ENCODE measurements at regions not wholly inside any gene's neighbourhood (a gene's known extent, or its start where the extent isn't known, plus 50 kb on each side); places are given as distances from the start of the nearest gene placed in this dataset.
"Not testable (repeated sequence)": the region's sequence is repeated elsewhere in the genome, so short reads cannot be mapped to it uniquely, and the experiment has no call there.

DNA sequence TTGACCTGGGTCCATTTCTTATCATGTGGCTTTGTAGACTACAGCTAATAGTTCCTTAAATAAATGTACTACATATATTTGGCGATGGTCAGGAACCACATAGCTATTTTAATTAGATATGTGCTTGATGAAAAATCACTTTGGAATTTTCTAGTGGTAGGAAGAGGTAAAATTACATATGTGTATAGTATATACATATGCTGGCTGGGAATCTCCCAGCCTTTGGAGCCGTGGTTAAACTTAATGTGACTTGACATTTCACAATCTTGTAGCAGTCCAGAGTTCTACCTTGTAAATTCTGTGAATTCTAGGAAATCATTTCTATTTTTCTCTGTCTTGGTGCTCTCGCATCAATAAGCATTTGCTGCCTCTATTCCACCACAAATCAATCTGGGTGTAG lies 565.0 kb downstream of the DMRTA1 start:
- POLR2A ChIA-PET: no interaction called here
- Mint-ChIP-seq H3K4me3 (no peak overlapping the region), H3K27me3 (no peaks in the 10 kb centered on the region), H3K36me3 (ENCODE audit: low read depth) (no peaks in the 10 kb centered on the region), H3K4me1 (no peaks in the 10 kb centered on the region), H3K9me3 (ENCODE audit: low read depth) (peaks cover 1% of the 10 kb centered on the region), H3K27ac (no peak overlapping the region)
- CTCF ChIA-PET: interaction anchor here (0.6 kb wide), 1 partner anchor 192 kb away, joined by 3 read pairs; no protein-coding TSS in a partner anchor
- no peak for DNase-seq
- ATAC-seq: no peak
- intact Hi-C loops (cut with DNase I, micrococcal nuclease): no loop called here

DNA sequence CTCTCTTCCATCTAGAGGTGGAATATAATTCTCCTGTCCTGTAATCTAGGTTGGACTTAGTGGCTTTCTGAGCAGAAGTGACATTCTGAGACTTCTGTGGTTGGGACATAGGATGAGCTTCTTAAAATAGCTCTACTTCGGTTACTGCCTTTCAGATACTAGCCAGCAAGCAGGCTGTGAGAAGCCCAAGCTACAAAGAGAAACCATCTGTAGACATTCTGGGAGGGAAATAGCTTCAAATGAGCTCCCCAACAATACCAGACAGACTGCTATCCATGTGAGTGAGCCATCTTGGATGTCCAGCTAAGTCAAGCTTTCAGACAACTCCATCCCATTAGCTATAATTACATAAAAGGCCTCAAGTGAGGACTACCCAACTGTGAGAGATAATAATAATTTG lies 568.9 kb downstream of the DMRTA1 start:
- DNase-seq (no peak), ATAC-seq (no peak)
- ChIA-PET POLR2A (no interaction called here), CTCF (no interaction called here)
- intact Hi-C loops (cut with DNase I, micrococcal nuclease): no loop called here
- Mint-ChIP-seq H3K27ac (no peak overlapping the region), H3K4me1 (no peaks in the 10 kb centered on the region), H3K27me3 (no peaks in the 10 kb centered on the region), H3K9me3 (ENCODE audit: low read depth) (peaks cover 7% of the 10 kb centered on the region), H3K36me3 (ENCODE audit: low read depth) (no peaks in the 10 kb centered on the region), H3K4me3 (no peak overlapping the region)

DNA sequence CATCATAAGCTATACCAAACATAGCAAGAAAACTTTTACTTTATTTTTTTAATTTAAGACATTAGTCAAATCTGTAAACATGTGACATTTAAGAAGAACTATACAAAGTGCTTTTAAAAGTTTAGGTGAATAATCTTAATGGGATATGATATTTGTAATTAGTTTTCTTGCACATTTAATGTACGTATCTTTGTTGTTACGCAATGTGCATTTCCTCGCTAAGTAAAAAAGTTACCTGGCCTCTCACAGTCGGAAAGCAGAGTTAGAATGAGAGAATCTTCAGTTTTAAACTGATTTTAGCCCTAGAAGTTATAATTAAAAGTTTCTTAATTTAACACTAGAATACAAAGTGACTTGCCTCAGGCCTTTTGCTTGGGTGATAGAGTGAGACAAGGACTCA lies 589.8 kb downstream of the DMRTA1 start:
- no peak overlapping the region for H3K27ac Mint-ChIP-seq
- CTCF ChIA-PET: no interaction called here
- H3K9me3 Mint-ChIP-seq (ENCODE audit: low read depth): peaks cover 13% of the 10 kb centered on the region
- DNase-seq (no peak), ATAC-seq (no peak)
- H3K4me3 Mint-ChIP-seq: no peak overlapping the region
- no peaks in the 10 kb centered on the region for H3K36me3 Mint-ChIP-seq (ENCODE audit: low read depth)
- H3K27me3 Mint-ChIP-seq: no peaks in the 10 kb centered on the region
- POLR2A ChIA-PET: no interaction called here
- intact Hi-C loops (cut with DNase I, micrococcal nuclease): no loop called here
- no peaks in the 10 kb centered on the region for H3K4me1 Mint-ChIP-seq

DNA sequence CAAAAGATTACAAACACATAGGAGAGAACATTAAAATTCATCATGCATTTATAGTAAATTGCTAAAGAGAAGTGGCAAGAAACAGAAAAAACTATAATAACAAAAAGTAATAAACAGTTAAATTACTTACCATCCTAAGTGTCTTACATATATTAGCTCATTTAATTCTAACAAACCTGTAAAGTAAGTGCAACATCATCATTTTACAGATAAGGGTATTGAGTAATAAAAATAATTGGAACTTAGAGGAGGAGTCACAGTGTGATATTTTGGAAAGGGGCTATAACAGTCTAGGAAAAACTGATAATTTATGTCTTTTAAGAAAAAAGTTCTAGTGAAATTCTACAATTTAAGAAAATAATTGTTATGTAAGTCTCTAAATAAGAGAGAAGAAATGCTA lies 592.8 kb downstream of the DMRTA1 start:
- ChIA-PET POLR2A (no interaction called here), CTCF (no interaction called here)
- Mint-ChIP-seq H3K36me3 (ENCODE audit: low read depth) (no peaks in the 10 kb centered on the region), H3K27ac (no peak overlapping the region), H3K9me3 (ENCODE audit: low read depth) (peaks cover 4% of the 10 kb centered on the region), H3K4me3 (no peak overlapping the region), H3K4me1 (no peaks in the 10 kb centered on the region), H3K27me3 (no peaks in the 10 kb centered on the region)
- ATAC-seq: no peak
- DNase-seq: no peak
- intact Hi-C loops (cut with DNase I, micrococcal nuclease): no loop called here

DNA sequence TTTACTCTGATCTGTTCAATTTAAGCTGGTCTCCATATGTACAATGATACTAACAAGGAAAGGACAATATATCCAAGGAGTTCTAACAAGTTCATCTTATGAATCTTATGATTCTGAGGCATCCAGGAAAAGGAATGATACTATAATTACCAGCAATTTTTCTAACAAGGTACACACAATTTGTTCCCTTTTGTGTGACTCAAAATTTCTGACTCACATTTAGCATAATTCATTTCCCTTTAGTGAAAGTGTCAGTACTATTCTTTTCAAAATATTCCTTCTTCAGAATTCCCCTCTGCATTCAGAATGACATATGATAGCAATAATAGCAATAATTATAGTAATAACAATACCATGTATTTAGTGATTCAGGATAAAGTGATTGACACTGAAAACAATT lies 594.8 kb downstream of the DMRTA1 start:
- Mint-ChIP-seq H3K27ac (no peak overlapping the region), H3K27me3 (no peaks in the 10 kb centered on the region), H3K4me1 (no peaks in the 10 kb centered on the region), H3K9me3 (ENCODE audit: low read depth) (peaks cover 6% of the 10 kb centered on the region), H3K36me3 (ENCODE audit: low read depth) (no peaks in the 10 kb centered on the region), H3K4me3 (no peak overlapping the region)
- ChIA-PET POLR2A (no interaction called here), CTCF (no interaction called here)
- ATAC-seq (no peak), DNase-seq (no peak)
- intact Hi-C loops (cut with DNase I, micrococcal nuclease): no loop called here

DNA sequence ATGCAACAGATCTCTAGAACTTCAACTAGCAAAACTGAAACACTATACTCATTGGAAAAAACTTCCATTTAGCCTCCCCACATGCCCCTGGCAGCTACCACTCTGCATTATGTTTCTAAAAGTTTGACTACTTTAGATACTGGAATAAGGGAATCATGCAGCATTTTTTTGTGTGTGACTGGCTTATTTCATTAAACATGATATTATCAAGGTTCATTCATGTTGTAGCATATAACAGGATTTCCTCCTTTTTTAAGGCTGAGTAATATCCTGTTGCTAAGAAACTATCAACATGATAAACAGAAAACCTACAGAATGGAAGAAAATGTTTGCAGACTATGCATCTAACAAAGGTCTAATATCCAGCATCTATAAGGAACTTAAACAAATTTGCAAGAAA lies 597.9 kb downstream of the DMRTA1 start:
- DNase-seq (no peak), ATAC-seq (no peak)
- Mint-ChIP-seq H3K9me3 (ENCODE audit: low read depth) (peaks cover 4% of the 10 kb centered on the region), H3K4me1 (no peaks in the 10 kb centered on the region), H3K27ac (no peak overlapping the region), H3K27me3 (no peaks in the 10 kb centered on the region), H3K4me3 (no peak overlapping the region), H3K36me3 (ENCODE audit: low read depth) (no peaks in the 10 kb centered on the region)
- intact Hi-C loops (cut with DNase I, micrococcal nuclease): no loop called here
- ChIA-PET CTCF (no interaction called here), POLR2A (no interaction called here)

DNA sequence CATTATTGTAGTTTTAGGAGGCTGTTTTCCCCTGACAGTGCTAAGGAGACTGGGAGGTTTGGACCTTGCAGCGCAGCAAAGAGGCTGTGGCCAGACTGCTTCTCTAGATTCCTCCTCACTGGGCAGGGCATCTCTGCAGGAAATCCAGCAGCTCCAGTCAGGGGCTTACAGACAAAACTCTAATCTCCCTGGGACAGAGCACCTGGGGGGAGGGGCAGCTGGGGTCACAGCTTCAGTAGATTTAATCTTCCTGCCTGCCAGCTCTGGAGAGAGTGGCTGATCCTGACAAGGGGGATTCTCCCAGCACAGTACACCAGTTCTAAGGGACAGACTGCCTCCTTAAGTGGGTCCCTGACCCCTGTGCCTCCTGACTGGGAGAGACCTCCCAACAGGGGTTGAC lies 599.4 kb downstream of the DMRTA1 start:
- CTCF ChIA-PET; H3K4me3 Mint-ChIP-seq; H3K27ac Mint-ChIP-seq; H3K4me1 Mint-ChIP-seq; H3K36me3 Mint-ChIP-seq (ENCODE audit: low read depth); intact Hi-C loops (cut with DNase I, micrococcal nuclease); DNase-seq; ATAC-seq; H3K27me3 Mint-ChIP-seq; H3K9me3 Mint-ChIP-seq (ENCODE audit: low read depth); POLR2A ChIA-PET: not testable (repeated sequence)

DNA sequence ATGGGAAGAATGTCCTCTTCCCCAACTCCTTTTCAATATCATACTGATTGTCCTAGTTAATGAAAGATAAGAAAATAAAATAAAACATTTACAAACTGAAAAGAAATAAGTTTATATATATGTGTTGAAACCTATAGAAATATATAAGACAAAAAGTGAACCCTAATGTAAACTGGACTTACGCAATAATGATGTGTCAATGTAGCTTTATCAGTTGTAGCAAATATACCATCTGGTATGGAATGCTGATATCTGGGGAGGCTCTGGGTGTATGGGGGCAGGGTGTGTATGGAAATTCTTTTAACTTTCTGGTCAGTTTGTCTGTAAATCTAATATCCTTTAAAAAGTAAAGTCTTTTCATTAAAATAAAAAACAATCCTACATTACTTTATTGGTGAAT lies 603.9 kb downstream of the DMRTA1 start:
- no peak for ATAC-seq
- Mint-ChIP-seq H3K4me3 (no peak overlapping the region), H3K9me3 (ENCODE audit: low read depth) (peaks cover 7% of the 10 kb centered on the region), H3K27ac (no peak overlapping the region), H3K4me1 (no peaks in the 10 kb centered on the region), H3K27me3 (no peaks in the 10 kb centered on the region), H3K36me3 (ENCODE audit: low read depth) (no peaks in the 10 kb centered on the region)
- intact Hi-C loops (cut with DNase I, micrococcal nuclease): no loop called here
- POLR2A ChIA-PET: no interaction called here
- no peak for DNase-seq
- CTCF ChIA-PET: no interaction called here

DNA sequence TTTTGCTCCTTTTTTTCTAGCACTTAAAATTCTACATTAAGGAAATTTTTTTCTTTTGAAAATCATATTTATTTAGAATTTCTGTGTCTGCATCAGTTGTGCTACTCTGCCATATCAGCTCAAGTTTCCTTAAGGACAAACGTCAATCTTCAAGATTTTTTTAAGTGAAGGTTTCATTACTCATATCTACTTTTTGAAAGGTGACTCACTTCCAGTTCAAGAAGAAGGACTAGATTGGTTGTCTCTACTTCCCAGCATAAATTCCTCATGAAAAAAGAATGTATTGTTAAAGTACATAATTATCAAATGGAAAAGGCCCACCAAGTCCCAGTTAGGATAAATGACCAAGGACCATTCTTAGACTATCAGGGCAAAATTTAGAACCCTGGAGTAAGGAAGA lies 626.5 kb downstream of the DMRTA1 start:
- CTCF ChIA-PET: no interaction called here
- intact Hi-C loops (cut with DNase I, micrococcal nuclease): no loop called here
- Mint-ChIP-seq H3K9me3 (ENCODE audit: low read depth) (peaks cover 5% of the 10 kb centered on the region), H3K4me1 (no peaks in the 10 kb centered on the region), H3K27ac (no peak overlapping the region), H3K4me3 (no peak overlapping the region), H3K36me3 (ENCODE audit: low read depth) (no peaks in the 10 kb centered on the region), H3K27me3 (no peaks in the 10 kb centered on the region)
- DNase-seq: no peak
- POLR2A ChIA-PET: no interaction called here
- no peak for ATAC-seq

DNA sequence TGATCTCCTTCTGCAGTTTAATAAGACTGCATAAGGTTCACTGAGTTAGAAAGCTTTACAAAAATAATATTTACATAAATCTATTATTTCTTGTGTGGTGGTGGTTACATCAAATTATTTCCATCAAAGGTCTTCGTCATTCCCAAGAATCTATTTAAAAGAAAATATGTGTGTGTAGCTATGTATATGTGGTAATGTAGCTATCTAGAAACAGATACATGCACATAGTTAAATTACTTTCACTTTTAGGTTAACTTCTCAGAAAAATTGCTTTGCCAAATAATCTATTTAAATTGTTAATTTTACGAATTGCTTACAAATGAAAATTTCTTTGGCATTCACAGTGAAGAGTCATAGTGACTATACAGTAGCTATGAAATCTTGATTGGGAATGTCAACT lies 633.2 kb downstream of the DMRTA1 start:
- H3K27ac Mint-ChIP-seq: no peak overlapping the region
- no peak overlapping the region for H3K4me3 Mint-ChIP-seq
- no peaks in the 10 kb centered on the region for H3K27me3 Mint-ChIP-seq
- intact Hi-C loops (cut with DNase I, micrococcal nuclease): no loop called here
- DNase-seq (no peak), ATAC-seq (no peak)
- POLR2A ChIA-PET: no interaction called here
- H3K4me1 Mint-ChIP-seq: no peaks in the 10 kb centered on the region
- H3K9me3 Mint-ChIP-seq (ENCODE audit: low read depth): peaks cover 10% of the 10 kb centered on the region
- no peaks in the 10 kb centered on the region for H3K36me3 Mint-ChIP-seq (ENCODE audit: low read depth)
- CTCF ChIA-PET: no interaction called here

DNA sequence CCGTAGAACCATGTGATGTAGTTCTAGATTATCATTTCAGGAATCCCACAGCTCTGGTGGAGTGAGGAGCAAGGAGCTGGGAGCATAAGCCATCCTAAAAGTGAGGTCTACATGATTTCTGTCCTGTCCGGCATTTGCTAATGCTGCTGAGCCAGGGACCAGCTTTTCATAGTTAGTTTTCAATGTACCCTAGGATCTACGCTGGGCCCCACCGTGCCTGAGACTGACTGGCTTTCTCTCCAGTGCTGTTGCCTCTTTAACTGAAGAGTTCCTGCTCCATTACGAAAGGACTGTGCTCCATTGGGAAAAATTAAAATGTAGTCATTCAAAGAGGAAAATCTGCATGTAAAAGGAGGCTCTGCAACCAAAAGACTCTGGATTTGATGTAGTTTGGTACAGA lies 634.8 kb downstream of the DMRTA1 start:
- ATAC-seq (no peak), DNase-seq (no peak)
- Mint-ChIP-seq H3K9me3 (ENCODE audit: low read depth) (peaks cover 10% of the 10 kb centered on the region), H3K36me3 (ENCODE audit: low read depth) (no peaks in the 10 kb centered on the region), H3K4me1 (no peaks in the 10 kb centered on the region), H3K27ac (no peak overlapping the region), H3K27me3 (no peaks in the 10 kb centered on the region), H3K4me3 (no peak overlapping the region)
- intact Hi-C loops (cut with DNase I, micrococcal nuclease): no loop called here
- CTCF ChIA-PET: no interaction called here
- POLR2A ChIA-PET: no interaction called here

DNA sequence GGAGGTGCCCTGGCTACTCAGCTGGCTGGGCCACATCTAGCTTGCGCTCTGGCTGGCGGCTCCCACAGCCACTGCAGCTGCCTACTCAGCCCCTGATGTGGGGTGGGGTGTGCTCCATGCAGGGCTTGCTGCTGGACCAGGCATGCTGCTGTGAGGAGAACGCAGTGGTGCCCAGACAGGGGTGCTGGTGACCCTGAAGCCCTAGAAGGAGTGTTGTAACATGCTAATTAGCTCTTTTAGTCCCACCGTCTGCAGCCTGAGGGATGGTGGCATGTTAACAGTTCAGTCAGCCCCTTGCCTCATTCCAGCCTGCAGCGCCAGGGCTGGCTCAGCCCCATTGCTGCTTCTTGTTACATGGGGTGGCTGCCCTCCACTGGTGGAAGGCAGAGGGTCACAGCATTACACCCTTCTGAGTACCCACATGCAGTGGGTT lies 642.3 kb downstream of the DMRTA1 start:
- H3K4me3 Mint-ChIP-seq: no peak overlapping the region
- ATAC-seq: no peak
- no peaks in the 10 kb centered on the region for H3K36me3 Mint-ChIP-seq (ENCODE audit: low read depth)
- ChIA-PET CTCF (no interaction called here), POLR2A (no interaction called here)
- peaks cover 8% of the 10 kb centered on the region for H3K9me3 Mint-ChIP-seq (ENCODE audit: low read depth)
- no peaks in the 10 kb centered on the region for H3K4me1 Mint-ChIP-seq
- no peak overlapping the region for H3K27ac Mint-ChIP-seq
- H3K27me3 Mint-ChIP-seq: no peaks in the 10 kb centered on the region
- intact Hi-C loops (cut with DNase I, micrococcal nuclease): no loop called here
- no peak for DNase-seq

DNA sequence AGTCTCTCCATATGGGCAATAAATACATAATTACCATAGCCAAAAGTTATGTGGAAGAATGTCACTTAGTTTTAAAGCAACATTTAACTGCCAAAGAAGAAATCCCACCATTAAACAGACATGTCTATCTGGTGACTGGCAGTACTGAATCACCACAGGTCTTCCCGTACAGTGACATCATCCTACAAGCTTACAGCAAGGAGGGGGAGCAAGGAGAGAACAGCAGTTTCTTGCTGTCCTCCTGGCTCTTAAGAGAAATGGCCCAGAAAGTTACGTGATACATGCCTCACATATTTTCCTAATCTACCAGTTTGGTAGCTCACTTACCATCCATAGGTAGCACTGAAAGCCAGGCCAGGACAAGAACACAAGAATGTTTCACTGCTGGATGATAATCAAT lies 671.0 kb downstream of the DMRTA1 start:
- ChIA-PET POLR2A (no interaction called here), CTCF (no interaction called here)
- no peak overlapping the region for H3K4me3 Mint-ChIP-seq
- DNase-seq (no peak), ATAC-seq (no peak)
- no peaks in the 10 kb centered on the region for H3K4me1 Mint-ChIP-seq
- H3K27ac Mint-ChIP-seq: no peak overlapping the region
- intact Hi-C loops (cut with DNase I, micrococcal nuclease): no loop called here
- no peaks in the 10 kb centered on the region for H3K36me3 Mint-ChIP-seq (ENCODE audit: low read depth)
- no peaks in the 10 kb centered on the region for H3K27me3 Mint-ChIP-seq
- H3K9me3 Mint-ChIP-seq (ENCODE audit: low read depth): no peaks in the 10 kb centered on the region
